22Rv1 (cell line): ENCODE measurements at regions not wholly inside any gene's neighbourhood (a gene's known extent, or its start where the extent isn't known, plus 50 kb on each side); places are given as distances from the start of the nearest gene placed in this dataset.
A peak's percentile ranks its signal among the peaks of the same experiment; 100 is the strongest.

Experiments
- H3K27ac ChIP-seq: fragments of 450-650 bp; 2 replicates; pipeline ENCODE4 v1.5.1; 2017
- CTCF ChIP-seq: fragments of 450-650 bp; IDR thresholded peaks from 2 replicates; pipeline ENCODE4 v1.5.1; 2017; ENCODE audit warnings: mild to moderate bottlenecking
- ZFX ChIP-seq: fragments of 450-650 bp; IDR thresholded peaks from 2 replicates; pipeline ENCODE4 v1.6.1; 2017; ENCODE audit warnings: antibody characterized with exemption, borderline replicate concordance

- H3K27ac ChIP-seq: peak overlapping the region; percentile 33
- TF ChIP-seq CTCF: no peak
- TF ChIP-seq ZFX: no peak
Measured at GRCh38 chr2:147679191-147679954, 165.5 kb upstream of the ACVR2A start.

- no peak overlapping the region for H3K27ac ChIP-seq
- TF ChIP-seq ZFX (no peak), CTCF (no peak)
Measured at GRCh38 chr2:147665105-147665504, 179.7 kb upstream of the ACVR2A start.

- no peak overlapping the region for H3K27ac ChIP-seq
- TF ChIP-seq CTCF (no peak), ZFX (no peak)
Measured at GRCh38 chr2:147663962-147664361, 180.9 kb upstream of the ACVR2A start.

- no peak for TF ChIP-seq ZFX
- TF ChIP-seq CTCF: no peak
- H3K27ac ChIP-seq: no peak overlapping the region
Measured at GRCh38 chr2:147663153-147663961, 181.5 kb upstream of the ACVR2A start.

- no peak overlapping the region for H3K27ac ChIP-seq
Measured at GRCh38 chr2:147662221-147662620, 182.6 kb upstream of the ACVR2A start.

GRCh38 chr2:147660680-147661079 is 184.1 kb upstream of the ACVR2A start:
- no peak for TF ChIP-seq CTCF
- no peak overlapping the region for H3K27ac ChIP-seq

More at GRCh38 chr2:147662221-147662620, 182.6 kb upstream of the ACVR2A start:
- TF ChIP-seq CTCF: no peak
- TF ChIP-seq ZFX: no peak

- TF ChIP-seq ZFX (no peak), CTCF (no peak)
- H3K27ac ChIP-seq: no peak overlapping the region
Measured at GRCh38 chr2:147659051-147659450, 185.8 kb upstream of the ACVR2A start.
